ENCODE measurements at regions not wholly inside any gene's neighbourhood (a gene's known extent, or its start where the extent isn't known, plus 50 kb on each side); places are given as distances from the start of the nearest gene placed in this dataset.
A peak's percentile ranks its signal among the peaks of the same experiment; 100 is the strongest.

DNA sequence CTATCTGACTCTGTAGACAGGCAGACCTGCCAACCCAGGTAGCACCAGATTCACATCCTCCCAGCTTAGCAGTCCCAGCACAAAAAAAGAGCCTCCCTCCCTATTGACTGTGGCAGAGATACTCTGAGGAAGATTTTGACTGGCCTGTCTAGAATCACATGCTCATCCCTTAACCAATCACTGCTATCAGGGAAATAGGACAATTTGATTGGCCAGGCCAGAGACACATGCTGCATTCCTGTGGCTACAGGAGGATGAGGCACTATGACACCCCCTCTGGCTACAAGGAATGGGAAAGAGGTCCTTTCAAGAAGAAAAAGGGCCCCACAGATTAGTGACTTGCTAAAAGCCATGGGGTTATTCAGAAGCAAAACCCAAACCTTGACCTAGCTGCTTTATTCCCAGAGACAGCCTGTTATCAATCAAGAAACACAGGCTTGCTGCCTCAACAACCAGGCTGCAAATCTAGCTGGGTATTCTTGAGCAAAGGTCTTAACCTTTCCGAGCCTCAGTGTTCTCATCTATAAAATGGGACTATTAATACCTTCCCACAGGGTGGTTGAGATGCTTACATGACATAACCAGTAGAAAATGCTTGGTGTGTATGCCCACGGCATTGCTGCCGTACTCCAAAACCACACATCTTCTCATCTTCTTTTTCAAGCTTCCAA lies 147.6 kb downstream of the BCOR start:
- DNase-seq (ENCODE audit: low spot score): peak; percentile 80

DNA sequence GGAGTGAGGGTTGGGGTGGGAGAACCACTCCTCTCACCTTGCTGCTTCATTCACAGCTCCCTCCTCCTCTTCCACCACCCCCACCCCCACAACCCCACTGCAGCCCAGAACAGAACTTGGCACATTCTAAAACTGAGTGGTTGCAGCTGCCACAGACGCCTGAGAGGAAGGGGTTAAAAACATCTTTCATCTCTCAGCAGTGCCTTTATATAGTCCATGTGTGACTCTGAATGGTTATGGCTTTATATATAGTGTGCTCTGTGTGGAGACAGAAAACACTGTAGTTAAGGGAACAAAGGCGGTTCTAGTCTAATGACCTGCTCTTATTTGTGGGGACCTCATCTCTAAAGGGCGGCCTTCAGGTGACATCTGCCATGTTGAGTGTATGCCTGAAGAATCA lies 144.8 kb downstream of the BCOR start:
- DNase-seq (ENCODE audit: low spot score): peak; percentile 39

DNA sequence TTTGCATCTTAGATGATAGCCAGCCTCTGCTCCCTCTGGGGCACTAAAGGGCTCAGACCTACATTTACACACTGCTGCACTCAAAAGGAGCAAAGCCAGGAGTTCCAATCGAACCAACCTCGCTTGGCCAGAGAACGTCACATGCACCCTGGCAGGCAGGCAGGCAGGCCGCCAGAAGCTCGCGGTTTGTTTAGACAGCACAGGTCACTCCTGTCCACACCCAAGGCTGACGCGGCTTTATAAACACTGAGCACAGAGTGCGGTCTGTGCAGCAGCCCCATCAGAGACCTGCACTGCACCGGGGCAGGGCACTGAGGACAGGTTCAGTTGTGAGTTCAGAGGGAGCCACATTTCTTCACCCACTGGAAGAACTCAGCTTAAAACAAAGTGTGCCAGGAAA lies 143.9 kb downstream of the BCOR start:
- peak; percentile 90 for DNase-seq (ENCODE audit: low spot score)

DNA sequence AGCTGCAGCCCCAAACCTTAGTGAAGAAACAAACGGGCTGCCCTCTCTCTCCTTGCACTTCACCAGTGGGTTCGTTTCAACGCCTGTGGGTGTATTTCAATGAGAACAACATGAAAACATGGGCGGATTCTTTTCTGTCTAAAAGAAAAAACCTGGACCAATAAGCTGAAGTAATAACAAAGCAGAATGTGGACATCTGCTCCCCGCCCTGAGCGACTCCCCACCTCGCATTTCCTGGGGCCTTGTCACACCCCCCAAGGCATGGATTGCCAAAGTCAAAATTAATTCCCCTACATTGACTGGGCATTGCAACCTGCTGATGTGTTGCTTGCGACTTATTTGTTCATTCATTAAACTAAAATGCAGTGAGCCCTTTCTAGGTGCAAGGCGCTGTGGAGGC lies 142.9 kb downstream of the BCOR start:
- peak; percentile 58 for DNase-seq (ENCODE audit: low spot score)

DNA sequence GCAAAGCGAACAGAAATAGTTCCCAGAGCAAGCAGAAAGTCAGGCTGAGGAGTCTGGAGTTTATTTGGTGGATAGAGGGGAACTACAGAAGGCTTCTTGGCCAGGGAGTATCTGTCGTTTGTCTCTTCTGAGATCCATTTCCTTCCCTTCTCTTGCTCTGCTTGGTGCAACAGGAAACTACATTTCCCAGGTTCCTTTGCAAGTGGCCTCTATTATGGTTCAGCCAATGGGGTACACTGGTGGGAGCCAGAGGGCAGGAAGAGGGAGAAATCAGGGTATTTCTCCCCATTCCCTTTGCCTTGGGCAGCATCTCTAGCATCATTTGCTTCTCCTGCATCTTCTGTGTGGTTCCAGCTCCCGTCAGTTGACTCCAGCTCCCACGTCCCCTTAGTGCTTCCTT lies 142.1 kb downstream of the BCOR start:
- DNase-seq (ENCODE audit: low spot score): peak; percentile 56

DNA sequence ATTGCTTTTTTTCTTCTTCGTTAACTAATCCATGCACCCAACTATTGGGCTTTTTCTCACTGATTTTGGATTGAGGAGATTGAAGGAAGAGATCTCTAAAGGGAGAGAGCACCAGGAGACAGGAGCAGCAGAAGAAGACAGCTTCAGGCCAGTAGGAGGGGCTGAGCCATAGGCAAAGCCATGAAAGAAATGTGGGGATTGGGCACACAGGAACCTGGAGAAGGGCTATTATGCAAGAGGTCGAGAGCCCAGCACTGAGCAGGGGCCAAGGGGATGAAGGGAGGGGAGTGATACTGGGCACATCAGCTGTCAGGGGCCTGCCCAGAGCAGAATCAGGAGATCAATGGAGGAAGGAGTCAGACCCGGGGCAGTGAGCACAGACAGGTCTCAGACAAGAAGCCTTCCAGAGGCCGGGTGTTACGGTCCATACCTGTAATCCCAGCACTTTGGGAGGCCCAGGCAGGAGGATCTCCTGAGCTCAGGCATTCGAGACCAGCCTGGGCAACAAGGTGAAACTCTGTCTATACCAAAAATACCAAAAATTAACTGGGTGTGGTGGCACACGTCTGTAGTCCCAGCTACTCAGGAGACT lies 140.9 kb downstream of the BCOR start:
- DNase-seq (ENCODE audit: low spot score): no peak

DNA sequence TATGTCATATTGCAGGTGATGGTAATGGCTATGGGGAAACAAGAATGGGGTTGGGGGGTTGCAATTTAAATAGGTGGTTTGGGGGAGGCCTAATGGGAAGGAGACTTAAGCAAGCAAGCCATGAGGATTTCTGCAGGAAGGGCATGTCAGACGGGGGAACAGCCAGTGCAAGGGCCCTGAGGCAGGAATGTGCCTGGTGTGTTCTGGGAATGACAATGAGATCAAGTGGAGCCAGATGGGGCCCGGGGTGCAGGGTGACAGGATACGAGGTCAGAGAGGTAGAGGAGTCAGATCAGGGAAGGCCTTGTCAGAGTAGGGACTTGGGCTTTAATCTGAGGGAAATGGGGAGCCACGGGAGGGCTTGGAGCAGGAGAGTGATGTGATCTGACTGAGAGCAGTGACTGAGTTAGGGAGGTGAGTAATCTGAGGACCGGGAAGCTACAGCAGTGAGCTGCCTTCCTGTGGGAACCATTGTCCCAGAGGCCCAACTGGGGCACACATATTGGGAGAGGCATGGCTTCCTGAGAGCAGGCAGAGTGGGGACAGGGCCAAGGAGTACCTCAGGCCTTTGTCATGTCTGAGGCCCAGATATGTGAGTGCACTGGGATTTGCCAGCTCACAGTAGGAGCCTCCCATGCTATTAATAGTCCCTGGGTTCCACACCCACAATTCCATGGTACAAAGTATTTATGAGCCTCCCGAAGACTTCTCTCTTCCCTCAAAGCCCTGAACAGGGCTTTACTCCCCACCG lies 139.8 kb downstream of the BCOR start:
- DNase-seq (ENCODE audit: low spot score): peak; percentile 20

DNA sequence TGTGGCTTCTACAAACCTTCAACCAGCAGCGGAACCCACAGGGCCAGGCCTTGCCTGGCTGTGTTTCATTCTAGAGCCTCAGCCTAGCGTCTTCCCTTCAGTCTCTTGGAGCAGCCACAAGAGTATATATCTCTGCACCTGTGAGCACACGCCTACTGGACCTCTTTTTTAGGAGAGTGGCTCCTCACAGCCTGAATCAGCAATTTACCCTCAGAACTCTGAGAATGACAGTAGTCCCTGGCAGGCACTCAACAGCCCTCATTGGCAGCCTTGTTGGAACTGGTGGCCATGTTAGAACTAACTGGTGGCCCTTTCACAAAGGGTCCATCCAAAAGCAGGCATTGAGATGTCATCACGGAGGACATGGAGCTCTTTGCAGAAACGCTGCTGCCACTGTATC lies 138.9 kb downstream of the BCOR start:
- no peak for DNase-seq (ENCODE audit: low spot score)

DNA sequence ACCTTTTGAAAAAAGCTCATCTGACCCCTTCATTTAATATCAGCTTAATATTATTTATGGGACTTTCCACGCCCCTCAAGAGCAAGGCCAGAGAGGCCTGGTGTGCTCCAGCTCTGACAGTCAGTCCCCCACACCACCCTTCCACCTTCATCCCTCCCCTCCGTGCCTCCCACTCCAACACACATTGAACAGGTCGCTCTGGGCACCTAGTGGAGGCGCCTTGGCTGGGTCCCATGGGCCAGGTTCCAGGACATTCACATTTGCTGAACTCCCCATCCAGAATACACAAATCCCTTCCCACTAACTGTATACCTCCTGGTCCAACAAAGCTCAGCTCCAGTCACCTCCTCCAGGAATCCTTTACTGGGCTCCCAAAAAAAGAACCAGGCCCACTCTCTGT lies 137.5 kb downstream of the BCOR start:
- DNase-seq (ENCODE audit: low spot score): no peak

DNA sequence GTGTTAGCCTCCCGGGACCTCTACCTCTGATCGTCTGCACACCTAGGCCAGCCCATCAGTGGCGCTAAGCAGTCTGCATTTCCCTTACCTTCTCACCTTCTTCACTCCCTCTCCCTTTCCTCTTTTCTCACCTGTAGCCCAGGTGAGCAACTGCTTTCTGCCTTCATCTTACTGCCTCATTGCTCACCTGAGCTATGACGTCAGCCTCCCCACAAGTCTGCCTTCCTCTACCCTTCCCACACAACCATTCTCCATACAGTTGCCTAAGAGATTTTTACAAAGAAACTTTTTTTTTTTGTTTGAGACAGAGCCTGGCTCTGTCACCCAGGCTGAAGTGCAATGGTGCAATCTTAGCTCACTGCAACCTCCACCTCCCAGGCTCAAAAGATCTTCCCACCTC lies 136.3 kb downstream of the BCOR start:
- no peak for DNase-seq (ENCODE audit: low spot score)

DNA sequence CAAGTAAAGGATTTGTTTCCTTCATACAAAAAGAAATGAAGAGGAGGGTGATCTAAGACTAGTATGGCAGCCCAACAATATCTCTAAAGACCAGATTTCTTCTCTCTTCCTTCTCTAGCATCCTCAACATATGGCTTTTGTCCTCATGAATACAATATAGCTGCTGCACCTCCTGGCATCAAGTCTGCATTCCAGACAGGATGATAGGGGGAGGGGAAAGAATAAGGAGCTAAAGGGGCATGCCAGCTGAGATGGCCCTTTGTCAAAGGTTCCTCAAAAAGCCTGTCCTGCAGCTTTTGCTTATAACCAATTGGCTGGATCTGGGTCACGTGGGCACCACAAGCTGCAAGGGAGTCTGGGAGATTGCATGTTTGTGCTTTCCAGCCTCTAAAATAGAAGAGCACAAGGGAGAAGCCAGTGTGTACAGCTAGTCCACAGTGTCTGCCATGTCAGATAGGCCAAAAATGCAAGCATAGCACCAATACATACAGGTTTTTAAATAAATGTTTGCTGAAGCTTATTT lies 132.6 kb downstream of the BCOR start:
- no peak for DNase-seq (ENCODE audit: low spot score)

DNA sequence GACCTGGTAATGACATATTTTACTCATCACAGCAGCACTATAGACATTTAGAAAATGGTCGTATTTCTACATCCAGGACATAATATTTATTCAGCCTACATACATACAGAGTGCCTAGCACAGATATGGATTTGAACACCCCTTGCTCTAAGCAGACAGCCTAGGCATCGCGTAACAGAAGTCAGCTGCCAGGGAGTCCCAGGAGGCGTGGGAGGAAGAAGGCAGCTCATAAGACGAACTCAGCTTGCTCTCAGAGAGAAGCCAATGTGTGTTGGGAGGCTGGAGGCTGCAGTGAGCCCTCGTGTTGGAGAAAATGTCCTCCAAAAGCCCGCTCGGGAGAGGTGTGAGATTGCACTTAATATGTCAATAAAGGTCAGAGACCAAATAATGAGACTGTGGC lies 131.6 kb downstream of the BCOR start:
- DNase-seq (ENCODE audit: low spot score): no peak

DNA sequence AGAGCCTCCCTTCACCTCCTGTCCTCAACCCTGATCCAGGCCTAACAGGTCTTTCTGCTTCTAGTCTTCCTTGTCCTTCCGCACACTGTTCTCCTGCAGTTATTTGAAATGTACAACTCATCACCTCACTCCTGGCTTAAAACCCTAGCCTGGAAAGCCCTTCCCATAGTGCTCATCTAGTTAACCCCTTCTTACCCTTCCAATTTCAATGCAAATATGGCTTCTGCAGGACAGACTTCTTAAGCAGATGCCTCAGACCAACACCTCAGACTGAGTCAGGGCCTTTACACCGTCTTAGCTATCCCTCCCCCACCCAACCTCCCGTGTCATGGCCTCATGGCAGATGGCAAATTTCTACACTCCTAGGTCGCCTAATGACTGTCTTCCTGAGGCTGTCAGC lies 130.4 kb downstream of the BCOR start:
- DNase-seq (ENCODE audit: low spot score): no peak

DNA sequence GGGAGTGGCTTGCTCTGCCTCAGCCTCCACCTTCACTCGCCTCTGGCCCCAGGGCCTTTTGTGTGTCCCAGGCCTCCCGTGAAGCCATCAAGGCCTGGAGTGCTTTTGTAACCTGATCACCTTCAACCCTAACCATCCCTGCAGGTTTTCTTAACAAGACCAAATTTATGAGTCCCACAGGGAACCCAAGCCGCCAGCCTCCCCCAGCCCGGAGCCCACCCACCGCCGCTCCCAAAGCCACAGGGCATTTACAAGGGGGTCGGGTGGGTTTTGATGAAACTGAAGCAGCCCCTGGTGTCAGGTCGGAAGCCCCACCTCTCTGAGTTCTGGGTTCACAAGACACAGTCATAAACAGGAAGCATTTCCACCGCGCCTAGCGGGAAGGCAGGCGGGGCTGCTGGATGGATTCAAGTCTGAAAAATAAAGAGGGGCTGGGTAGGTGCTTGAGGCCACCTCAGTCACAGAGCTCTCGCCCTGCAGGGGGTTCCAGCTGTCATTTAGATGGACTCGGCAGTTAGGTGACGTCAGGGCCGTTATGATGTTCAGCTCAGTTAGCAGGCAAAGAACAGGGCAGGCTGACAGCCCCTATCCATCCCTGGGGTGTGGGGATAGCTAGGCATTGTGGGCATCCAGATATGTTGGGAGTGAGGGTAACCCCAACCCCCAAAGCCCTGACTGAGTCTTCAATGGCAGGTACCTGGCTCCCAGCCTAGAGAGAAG lies 128.5 kb downstream of the BCOR start:
- DNase-seq (ENCODE audit: low spot score): peak; percentile 79

DNA sequence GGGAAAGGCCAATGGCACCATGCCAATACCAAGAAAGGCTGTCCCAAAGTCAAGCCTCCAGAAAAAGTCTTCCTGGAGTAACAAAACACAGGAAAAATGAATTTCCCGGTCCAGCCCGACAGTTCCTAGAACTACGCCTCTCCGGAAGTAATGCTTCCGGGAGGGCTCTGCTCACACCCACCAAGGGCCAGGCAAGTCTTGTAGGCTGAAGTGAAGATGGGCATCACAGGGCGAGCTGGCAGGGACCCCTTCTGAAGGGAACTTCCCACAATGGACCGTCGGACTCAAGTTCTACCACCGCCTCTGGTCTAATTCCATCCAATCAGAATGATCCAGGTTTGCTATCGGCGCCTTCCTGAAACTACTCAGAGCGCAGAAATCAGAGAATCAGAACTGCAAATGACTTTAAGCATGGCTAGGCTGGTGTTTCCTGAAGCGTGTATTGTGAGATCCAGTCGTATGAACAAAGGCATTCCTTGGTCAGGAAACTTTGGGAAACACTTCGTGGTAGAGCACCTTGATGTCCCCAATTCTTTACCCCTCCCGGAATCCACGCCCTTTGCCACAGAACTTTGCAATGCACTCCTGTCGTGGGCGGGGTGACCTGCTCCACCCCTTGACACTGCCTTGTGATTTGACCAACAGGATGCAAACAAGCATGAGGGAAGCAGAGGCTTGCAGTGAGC lies 127.8 kb downstream of the BCOR start:
- peak; percentile 93 for DNase-seq (ENCODE audit: low spot score)

DNA sequence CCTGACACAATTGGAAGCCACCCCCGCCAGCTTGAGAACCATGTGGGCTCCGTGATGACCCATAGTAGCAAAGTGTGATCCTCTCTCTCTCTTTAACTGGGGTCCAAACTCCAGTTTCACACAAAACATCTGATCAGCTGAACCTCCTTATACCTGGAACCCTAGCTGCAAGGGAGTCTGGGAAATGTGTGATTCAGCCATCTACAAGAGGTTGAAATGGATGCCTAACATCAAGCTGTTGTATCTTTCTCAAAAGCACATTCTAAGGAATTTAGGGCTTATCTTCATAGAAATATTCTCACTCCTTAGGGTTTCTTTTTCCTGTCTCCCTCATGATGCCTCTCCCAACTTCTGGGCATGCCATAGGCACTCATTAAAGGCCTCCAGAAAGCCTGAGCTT lies 126.0 kb downstream of the BCOR start:
- DNase-seq (ENCODE audit: low spot score): no peak

DNA sequence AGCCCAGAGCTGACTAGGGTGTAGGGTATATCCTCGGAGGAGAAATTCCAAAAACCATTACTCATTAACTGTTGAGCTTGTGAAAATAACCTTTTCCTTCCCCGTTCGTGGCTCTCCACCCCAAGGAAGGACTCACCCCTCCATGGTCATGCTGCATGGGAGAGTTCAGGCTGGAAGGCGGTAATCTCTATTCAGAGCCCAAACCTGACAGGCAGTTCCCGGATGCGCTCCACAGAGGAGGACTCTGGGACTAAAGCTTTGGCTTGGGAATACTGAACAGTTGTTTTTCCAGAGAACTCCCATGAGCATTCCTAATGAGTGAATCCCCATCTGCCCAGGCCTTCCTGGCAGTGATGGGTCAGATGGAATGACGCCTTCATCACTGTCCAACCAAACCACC lies 125.4 kb downstream of the BCOR start:
- no peak for DNase-seq (ENCODE audit: low spot score)

DNA sequence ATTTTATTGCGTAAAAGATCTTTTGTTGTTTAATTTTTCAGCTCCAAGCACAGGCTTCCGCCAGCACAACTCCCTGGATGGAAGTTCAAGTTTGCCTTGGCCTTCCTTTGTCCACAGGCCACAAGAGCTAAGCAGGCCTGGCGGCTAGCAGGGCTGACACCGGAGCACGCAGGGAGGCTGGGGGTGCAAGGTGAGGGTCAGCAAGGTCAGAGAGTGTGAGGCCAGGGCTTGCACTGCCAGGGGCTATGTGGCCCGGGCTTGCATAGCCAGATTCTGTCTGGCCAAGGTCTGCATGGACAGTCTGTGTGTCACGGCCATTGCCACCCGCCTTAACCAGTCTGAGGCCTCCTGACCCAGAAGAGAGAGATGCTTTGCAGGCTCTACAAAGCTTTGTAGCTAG lies 123.9 kb downstream of the BCOR start:
- no peak for DNase-seq (ENCODE audit: low spot score)

DNA sequence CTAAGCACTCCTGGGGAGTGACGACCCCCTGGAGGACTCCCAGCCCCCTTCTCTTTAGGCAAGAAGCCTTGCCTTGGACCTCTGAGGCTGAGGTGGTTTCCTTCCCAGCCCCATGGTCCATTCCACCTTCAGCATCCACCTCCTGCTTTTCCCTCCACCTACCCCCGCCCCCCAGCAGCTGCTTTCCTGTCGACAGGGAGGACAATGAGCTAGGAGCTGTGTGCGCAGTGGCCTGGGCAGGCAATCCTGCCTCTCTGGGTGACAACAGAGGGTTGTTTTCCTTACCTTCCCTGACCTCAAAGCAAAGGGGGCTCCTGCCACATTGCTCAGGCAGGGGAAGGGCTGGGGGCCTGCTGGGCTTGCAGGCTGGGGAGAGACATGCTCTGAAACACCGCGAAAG lies 123.5 kb downstream of the BCOR start:
- DNase-seq (ENCODE audit: low spot score): peak; percentile 42

DNA sequence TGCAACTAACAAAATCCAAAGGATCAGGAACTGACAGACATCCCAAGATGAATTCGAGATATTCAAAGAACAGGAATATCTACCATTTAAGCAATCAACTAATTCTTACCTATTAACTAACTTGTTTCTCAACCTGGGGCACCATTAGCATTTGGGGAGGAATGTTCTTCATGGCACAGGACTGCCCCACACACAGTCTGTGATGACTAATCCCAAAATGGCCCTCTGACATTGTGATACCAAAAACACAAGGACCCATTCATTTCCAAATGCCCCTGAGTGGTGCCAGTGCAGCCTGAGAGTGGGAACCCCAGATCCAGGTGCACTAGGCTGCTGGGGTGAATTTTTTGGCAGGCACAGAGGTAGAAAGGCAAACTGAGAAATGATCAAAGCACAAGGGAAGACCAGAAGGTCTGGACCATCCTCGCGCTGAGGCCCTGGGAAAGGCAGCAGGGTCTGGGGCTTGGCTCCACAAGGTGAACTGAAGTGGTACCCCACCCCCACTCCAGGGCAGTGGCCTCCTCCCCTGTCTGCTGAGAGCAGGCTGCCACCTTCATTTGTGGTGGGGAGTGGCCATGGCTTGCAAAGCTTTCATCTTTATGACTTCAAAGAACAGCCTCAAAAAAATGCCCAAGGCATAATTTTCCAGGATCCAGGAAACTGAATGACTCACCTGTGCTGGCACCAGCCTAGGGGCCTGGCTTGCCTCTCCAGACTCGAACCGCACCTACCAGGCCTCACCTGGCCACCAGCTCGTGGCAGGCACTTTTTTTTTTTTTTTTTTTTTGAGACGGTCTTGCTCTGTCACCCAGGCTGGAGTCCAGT lies 122.4 kb downstream of the BCOR start:
- DNase-seq (ENCODE audit: low spot score): peak; percentile 98

DNA sequence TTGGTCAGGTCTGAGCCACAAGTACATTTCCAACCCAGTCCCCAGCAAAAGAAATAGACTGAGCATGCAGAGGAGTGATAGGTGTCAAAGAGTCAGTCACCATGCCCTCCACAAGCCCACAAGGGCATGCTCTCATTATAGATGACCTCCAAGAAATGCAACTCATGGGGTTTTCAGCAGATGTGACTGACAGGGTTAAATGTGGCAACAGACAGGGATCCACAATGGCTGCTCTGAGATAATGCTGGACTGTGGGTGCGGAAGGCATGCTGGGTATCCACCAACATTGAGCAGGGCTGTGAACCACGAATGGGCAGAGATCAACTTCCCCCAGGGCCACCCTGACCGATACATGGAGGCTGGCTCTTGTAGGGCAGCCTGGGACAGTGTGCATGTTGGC lies 115.8 kb downstream of the BCOR start:
- DNase-seq (ENCODE audit: low spot score): no peak
